IPS DF 6.9 (cell line): ENCODE measurements at regions not wholly inside any gene's neighbourhood (a gene's known extent, or its start where the extent isn't known, plus 50 kb on each side); places are given as distances from the start of the nearest gene placed in this dataset.
A peak's percentile ranks its signal among the peaks of the same experiment; 100 is the strongest.

Experiments used
- DNase-seq: peaks from one replicate; pipeline ENCODE4 v3.0.0-alpha.2; 2013; ENCODE audit warnings: low read depth, low spot score
- H3K27ac ChIP-seq: one replicate; pipeline ENCODE4 v1.5.1; 2013; ENCODE audit warnings: low read length, control low read depth
- H3K27me3 ChIP-seq: 2 replicates; pipeline ENCODE4 v1.6.1; 2013; ENCODE audit warnings: mild to moderate bottlenecking, low read length; ENCODE audit not compliant: control insufficient read depth, insufficient read depth
- H3K36me3 ChIP-seq: 2 replicates; pipeline ENCODE4 v1.6.1; 2013; ENCODE audit warnings: low read length; ENCODE audit not compliant: control insufficient read depth, insufficient read depth
- H3K4me1 ChIP-seq: 2 replicates; pipeline ENCODE4 v1.6.1; 2013; ENCODE audit warnings: low read length; ENCODE audit not compliant: control insufficient read depth, insufficient read depth
- H3K4me3 ChIP-seq: 2 replicates; pipeline ENCODE4 v1.5.1; 2013; ENCODE audit warnings: mild to moderate bottlenecking, low read length
- H3K9me3 ChIP-seq: 2 replicates; pipeline ENCODE4 v1.6.1; 2013; ENCODE audit warnings: low read length, inconsistent platforms; ENCODE audit not compliant: control insufficient read depth, insufficient read depth
- WGBS: extraction: QIAGEN DNeasy Blood & Tissue Kit; methylation state at CpG from one replicate; pipeline ENCODE4 v1.1.7; 2013; ENCODE audit warnings: mixed read lengths, missing lambda C conversion rate; ENCODE audit not compliant: insufficient read length, insufficient coverage; 5-methylcytosine and 5-hydroxymethylcytosine counted together

DNA sequence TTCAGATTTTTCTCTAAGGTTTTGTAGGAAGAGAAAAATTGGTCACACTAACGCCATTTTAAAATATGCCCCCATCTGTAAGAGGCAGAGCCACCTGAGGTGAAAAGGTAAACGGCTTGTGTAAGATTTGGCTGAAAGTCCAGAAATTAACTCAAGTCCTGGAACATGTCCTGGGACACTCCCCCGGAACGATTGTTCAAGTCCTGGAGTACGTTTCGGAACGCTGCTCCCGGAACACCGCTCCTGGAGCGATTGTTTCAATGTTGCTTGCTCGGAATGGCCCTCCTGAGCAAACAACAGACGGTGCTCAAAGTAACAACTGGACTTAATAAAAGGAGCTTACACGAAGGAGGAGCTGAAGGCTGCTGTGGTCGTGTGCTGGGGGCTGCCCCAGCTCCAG lies 796.5 kb upstream of the SLIT2 start:
- Histone ChIP-seq H3K9me3 (no peaks in the 10 kb centered on the region), H3K4me1 (no peaks in the 10 kb centered on the region), H3K27me3 (no peaks in the 10 kb centered on the region), H3K36me3 (no peaks in the 10 kb centered on the region), H3K4me3 (no peak overlapping the region), H3K27ac (no peak overlapping the region)
- WGBS: no CpG with 5 or more reads among the region's 14 CpGs
- DNase-seq: no peak

DNA sequence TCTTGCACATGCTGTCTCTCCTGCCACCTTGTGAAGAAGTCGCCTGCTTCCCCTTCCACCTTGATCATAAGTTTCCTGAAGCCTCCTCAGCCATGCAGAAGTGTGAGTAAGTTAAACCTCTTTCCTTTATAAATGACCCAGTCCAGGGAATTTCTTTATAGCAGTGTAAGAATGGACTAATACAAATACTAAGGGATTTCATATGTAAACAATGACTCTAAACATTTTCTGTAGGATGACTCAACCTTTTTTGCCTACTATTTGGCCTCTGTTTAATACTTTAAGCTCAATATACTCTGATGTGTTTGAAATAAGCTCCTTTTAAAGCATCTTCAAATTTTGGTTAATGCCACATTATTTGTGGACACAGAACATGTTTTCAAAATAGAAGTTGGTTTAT lies 813.5 kb upstream of the SLIT2 start:
- WGBS: no CpG with 5 or more reads among the region's 1 CpG
- no peak for DNase-seq
- Histone ChIP-seq H3K27ac (no peak overlapping the region), H3K27me3 (no peaks in the 10 kb centered on the region), H3K4me3 (no peak overlapping the region), H3K4me1 (no peaks in the 10 kb centered on the region), H3K9me3 (no peaks in the 10 kb centered on the region; the same call in 1 of the 2 replicates), H3K36me3 (no peaks in the 10 kb centered on the region)

DNA sequence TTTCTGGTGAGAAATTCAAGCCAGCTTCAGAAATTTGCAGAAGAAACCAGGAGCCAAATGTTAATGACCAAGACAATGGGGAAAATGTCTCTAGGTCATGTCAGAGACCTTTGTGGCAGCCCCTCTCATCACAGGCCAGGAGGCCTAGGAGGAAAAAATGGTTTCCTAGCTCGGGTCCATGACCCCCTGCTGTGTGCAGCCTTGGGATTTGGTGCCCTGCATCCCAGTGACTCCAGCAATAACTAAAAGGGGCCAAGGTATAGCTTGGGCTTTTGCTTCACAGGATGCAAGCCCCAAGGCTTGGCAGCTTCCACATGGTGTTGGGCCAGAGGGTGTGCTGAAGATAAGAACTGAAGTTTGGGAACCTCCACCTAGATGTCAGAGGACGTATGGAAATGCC lies 814.7 kb upstream of the SLIT2 start:
- no CpG with 5 or more reads among the region's 2 CpGs for WGBS
- Histone ChIP-seq H3K27ac (no peak overlapping the region), H3K4me3 (no peak overlapping the region), H3K36me3 (no peaks in the 10 kb centered on the region), H3K4me1 (no peaks in the 10 kb centered on the region), H3K27me3 (no peaks in the 10 kb centered on the region), H3K9me3 (no peaks in the 10 kb centered on the region; the same call in 1 of the 2 replicates)
- no peak for DNase-seq

GRCh38 chr4:19429684-19430083 lies 822.0 kb upstream of the SLIT2 start:
- H3K4me3 ChIP-seq: no peak overlapping the region
- no peaks in the 10 kb centered on the region for H3K9me3 ChIP-seq
- no peaks in the 10 kb centered on the region for H3K36me3 ChIP-seq
- DNase-seq: peak; percentile 31
- H3K27me3 ChIP-seq: peaks cover 14% of the 10 kb centered on the region; the same call in 1 of the 2 replicates
- no peak overlapping the region for H3K27ac ChIP-seq
- no peaks in the 10 kb centered on the region for H3K4me1 ChIP-seq
- WGBS: no CpG with 5 or more reads among the region's 4 CpGs

GRCh38 chr4:19425146-19425545 lies 826.6 kb upstream of the SLIT2 start:
- Histone ChIP-seq H3K4me1 (no peaks in the 10 kb centered on the region), H3K9me3 (no peaks in the 10 kb centered on the region; the same call in 1 of the 2 replicates), H3K4me3 (no peak overlapping the region), H3K27ac (no peak overlapping the region), H3K27me3 (peaks cover 10% of the 10 kb centered on the region; the same call in 1 of the 2 replicates), H3K36me3 (no peaks in the 10 kb centered on the region)
- no peak for DNase-seq

DNA sequence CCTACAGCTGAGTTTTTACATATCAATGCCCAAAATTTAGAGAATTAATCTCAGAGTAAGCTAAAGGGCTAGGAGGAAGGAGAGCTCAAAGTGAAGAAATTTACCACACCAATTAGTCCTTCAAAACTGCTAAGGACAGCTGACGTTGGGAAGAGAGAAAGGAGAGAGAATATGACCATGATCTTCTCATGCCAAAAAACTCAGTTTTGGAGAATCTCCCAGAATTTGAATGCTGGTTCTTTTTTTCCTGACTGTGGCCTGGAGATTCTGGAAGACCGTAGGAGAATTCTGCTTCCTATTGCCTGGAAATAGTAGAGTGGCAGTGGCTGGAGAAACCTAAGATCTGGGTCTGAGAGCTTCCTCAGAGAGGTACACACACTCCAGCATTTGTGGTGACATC lies 834.4 kb upstream of the SLIT2 start:
- H3K4me3 ChIP-seq: no peak overlapping the region
- no CpG with 5 or more reads among the region's 2 CpGs for WGBS
- no peak for DNase-seq
- no peaks in the 10 kb centered on the region; the same call in 1 of the 2 replicates for H3K9me3 ChIP-seq
- no peaks in the 10 kb centered on the region for H3K4me1 ChIP-seq
- H3K27me3 ChIP-seq: no peaks in the 10 kb centered on the region
- H3K36me3 ChIP-seq: no peaks in the 10 kb centered on the region
- no peak overlapping the region for H3K27ac ChIP-seq

GRCh38 chr4:19416146-19416545 lies 835.6 kb upstream of the SLIT2 start:
- Histone ChIP-seq H3K27me3 (no peaks in the 10 kb centered on the region), H3K4me3 (no peak overlapping the region), H3K9me3 (no peaks in the 10 kb centered on the region; the same call in 1 of the 2 replicates), H3K27ac (no peak overlapping the region), H3K4me1 (no peaks in the 10 kb centered on the region), H3K36me3 (no peaks in the 10 kb centered on the region)
- DNase-seq: no peak

- Histone ChIP-seq H3K9me3 (no peaks in the 10 kb centered on the region), H3K4me3 (no peak overlapping the region), H3K27me3 (no peaks in the 10 kb centered on the region), H3K4me1 (no peaks in the 10 kb centered on the region), H3K36me3 (no peaks in the 10 kb centered on the region), H3K27ac (no peak overlapping the region)
- WGBS: no CpG with 5 or more reads among the region's 1 CpG
- no peak for DNase-seq
These were observed 843.2 kb upstream of the SLIT2 start for GRCh38 chr4:19408490-19408889.

- Histone ChIP-seq H3K4me1 (no peaks in the 10 kb centered on the region), H3K36me3 (no peaks in the 10 kb centered on the region), H3K27ac (no peak overlapping the region), H3K9me3 (no peaks in the 10 kb centered on the region), H3K27me3 (no peaks in the 10 kb centered on the region), H3K4me3 (no peak overlapping the region)
- no peak for DNase-seq
These were observed 844.9 kb upstream of the SLIT2 start for GRCh38 chr4:19406789-19407188.

- no CpG with 5 or more reads among the region's 5 CpGs for WGBS
- Histone ChIP-seq H3K27me3 (no peaks in the 10 kb centered on the region), H3K4me3 (no peak overlapping the region), H3K36me3 (no peaks in the 10 kb centered on the region), H3K9me3 (no peaks in the 10 kb centered on the region), H3K4me1 (no peaks in the 10 kb centered on the region), H3K27ac (no peak overlapping the region)
- no peak for DNase-seq
These were observed 847.8 kb upstream of the SLIT2 start for GRCh38 chr4:19403786-19404370.

- Histone ChIP-seq H3K27me3 (no peaks in the 10 kb centered on the region), H3K4me1 (no peaks in the 10 kb centered on the region), H3K27ac (no peak overlapping the region), H3K9me3 (no peaks in the 10 kb centered on the region), H3K4me3 (no peak overlapping the region), H3K36me3 (no peaks in the 10 kb centered on the region)
- WGBS: no CpG with 5 or more reads among the region's 2 CpGs
- DNase-seq: no peak
These were observed 849.1 kb upstream of the SLIT2 start for GRCh38 chr4:19402581-19403065.
